Loucy (cell line): ENCODE measurements at regions not wholly inside any gene's neighbourhood (a gene's known extent, or its start where the extent isn't known, plus 50 kb on each side); places are given as distances from the start of the nearest gene placed in this dataset.

Experiments used
- CTCF ChIP-seq: fragments of 200-600 bp; sonication (generic); conservative IDR thresholded peaks from 2 replicates; pipeline ENCODE4 v1.5.1; 2014; ENCODE audit warnings: mild to moderate bottlenecking, antibody characterized with exemption, low read length
- EZH2phosphoT487 ChIP-seq: fragments of 200-600 bp; IDR thresholded peaks from 2 replicates; pipeline ENCODE4 v1.6.1; 2018; ENCODE audit warnings: antibody characterized with exemption, mild to moderate bottlenecking, moderate library complexity, borderline replicate concordance

- TF ChIP-seq CTCF = no peak
- no peak for TF ChIP-seq EZH2phosphoT487
Observed at GRCh38 chr18:27771571-27771970, 405.4 kb downstream of the CDH2 start.
